NT2/D1 (cell line): ENCODE measurements at regions not wholly inside any gene's neighbourhood (a gene's known extent, or its start where the extent isn't known, plus 50 kb on each side); places are given as distances from the start of the nearest gene placed in this dataset.

Experiments
- DNase-seq: peaks from one replicate; pipeline ENCODE4 v3.0.0-alpha.2; 2011; ENCODE audit warnings: low read depth, low spot score
- H3K27me3 ChIP-seq: 2 replicates; pipeline ENCODE4 v1.6.0; 2011; ENCODE audit warnings: mild to moderate bottlenecking; ENCODE audit not compliant: insufficient read length, insufficient read depth
- H3K36me3 ChIP-seq: 2 replicates; pipeline ENCODE4 v1.6.1; 2011; ENCODE audit warnings: mild to moderate bottlenecking, low read length, mixed read lengths; ENCODE audit not compliant: insufficient read depth, insufficient read length
- H3K4me1 ChIP-seq: 2 replicates; pipeline ENCODE4 v1.5.1; 2011; ENCODE audit not compliant: insufficient read depth, insufficient read length
- H3K4me3 ChIP-seq: 2 replicates; pipeline ENCODE4 v1.5.1; 2011; ENCODE audit warnings: low read depth; ENCODE audit not compliant: insufficient read length
- H3K9ac ChIP-seq: 2 replicates; pipeline ENCODE4 v1.6.0; 2011; ENCODE audit warnings: low read depth; ENCODE audit not compliant: insufficient read length
- H3K9me3 ChIP-seq: 2 replicates; pipeline ENCODE4 v1.5.1; 2011; ENCODE audit warnings: mild to moderate bottlenecking, low read length; ENCODE audit not compliant: insufficient read depth
- SUZ12 ChIP-seq: IDR thresholded peaks from 2 replicates; pipeline ENCODE4 v1.6.1; 2011; ENCODE audit not compliant: insufficient read length, insufficient read depth; ENCODE audit errors: extremely low read depth
- YY1 ChIP-seq: IDR thresholded peaks from 2 replicates; pipeline ENCODE4 v1.6.1; 2011; ENCODE audit not compliant: insufficient read length, insufficient read depth
- ZNF274 ChIP-seq: IDR thresholded peaks from 2 replicates; pipeline ENCODE4 v1.6.1; 2011; ENCODE audit warnings: mild to moderate bottlenecking, low read depth, low read length

DNA sequence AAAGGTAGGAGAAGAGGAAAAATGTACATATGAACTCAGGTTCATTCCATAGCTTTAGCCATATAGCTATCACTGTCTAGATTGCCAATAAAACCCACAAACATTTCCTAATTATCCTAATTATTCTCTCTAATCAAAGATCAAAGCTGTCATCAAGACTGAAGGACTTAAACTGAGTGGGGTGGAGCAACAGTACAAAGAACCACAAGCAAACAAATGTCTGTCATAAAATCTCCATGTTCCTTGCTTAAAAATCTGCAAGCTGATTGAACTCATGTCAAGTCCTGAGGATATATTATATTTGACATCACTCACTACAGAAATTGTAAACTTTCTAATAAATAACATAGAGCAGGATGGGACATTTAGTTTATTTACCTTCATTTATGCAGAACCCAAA is 315.9 kb downstream of the SNX13 start:
- no peaks in the 10 kb centered on the region for H3K4me1 ChIP-seq
- no peak overlapping the region for H3K9ac ChIP-seq
- DNase-seq = no peak
- TF ChIP-seq YY1 (no peak), ZNF274 (no peak), SUZ12 (no peak)
- no peak overlapping the region for H3K4me3 ChIP-seq
- no peaks in the 10 kb centered on the region for H3K36me3 ChIP-seq
- no peaks in the 10 kb centered on the region for H3K27me3 ChIP-seq
- H3K9me3 ChIP-seq = no peaks in the 10 kb centered on the region

DNA sequence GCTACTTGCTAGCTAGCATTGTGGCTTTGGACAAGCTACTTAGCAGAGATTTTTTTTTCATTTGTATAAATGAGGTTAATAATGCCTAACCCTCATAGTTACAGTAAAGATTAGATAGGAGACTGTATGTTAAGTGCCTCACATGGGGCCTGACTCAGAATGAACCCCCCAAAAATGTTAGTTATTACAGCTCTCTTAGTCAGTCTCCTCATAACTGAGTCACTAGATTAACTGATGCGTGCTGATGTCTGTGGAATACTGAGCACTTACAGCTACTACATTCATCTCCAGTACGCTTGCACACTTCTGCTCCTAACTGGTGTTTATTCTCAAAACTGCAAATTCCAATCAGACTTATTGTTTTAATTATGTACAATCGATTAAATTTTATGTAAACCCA is 315.3 kb downstream of the SNX13 start:
- Histone ChIP-seq H3K36me3 (no peaks in the 10 kb centered on the region), H3K9ac (no peak overlapping the region), H3K4me1 (no peaks in the 10 kb centered on the region), H3K9me3 (no peaks in the 10 kb centered on the region), H3K4me3 (no peak overlapping the region), H3K27me3 (no peaks in the 10 kb centered on the region)
- no peak for TF ChIP-seq SUZ12
- TF ChIP-seq ZNF274 = no peak
- no peak for TF ChIP-seq YY1
- DNase-seq = no peak

DNA sequence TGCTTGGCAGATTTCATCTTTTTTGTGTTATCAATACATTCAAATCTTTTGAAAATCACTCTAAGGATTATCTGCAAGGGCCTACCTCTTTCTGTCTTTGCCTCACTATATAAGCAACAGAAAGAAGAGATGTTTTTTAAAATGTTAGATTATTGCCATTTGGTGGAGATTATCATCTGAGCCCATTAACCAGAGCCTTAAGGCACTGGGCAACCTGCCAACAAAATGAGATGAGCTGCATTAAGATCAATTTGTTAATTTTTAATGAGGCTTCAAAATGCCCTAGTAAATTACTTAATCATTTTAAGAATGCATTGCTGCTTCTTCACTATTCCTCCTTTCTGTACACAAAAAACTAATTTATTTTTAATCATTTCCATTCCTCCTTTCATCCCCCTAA is 314.1 kb downstream of the SNX13 start:
- Histone ChIP-seq H3K27me3 (no peaks in the 10 kb centered on the region), H3K36me3 (no peaks in the 10 kb centered on the region), H3K9ac (no peak overlapping the region), H3K9me3 (no peaks in the 10 kb centered on the region), H3K4me1 (no peaks in the 10 kb centered on the region), H3K4me3 (no peak overlapping the region)
- TF ChIP-seq SUZ12 (no peak), ZNF274 (no peak), YY1 (no peak)
- DNase-seq = no peak

DNA sequence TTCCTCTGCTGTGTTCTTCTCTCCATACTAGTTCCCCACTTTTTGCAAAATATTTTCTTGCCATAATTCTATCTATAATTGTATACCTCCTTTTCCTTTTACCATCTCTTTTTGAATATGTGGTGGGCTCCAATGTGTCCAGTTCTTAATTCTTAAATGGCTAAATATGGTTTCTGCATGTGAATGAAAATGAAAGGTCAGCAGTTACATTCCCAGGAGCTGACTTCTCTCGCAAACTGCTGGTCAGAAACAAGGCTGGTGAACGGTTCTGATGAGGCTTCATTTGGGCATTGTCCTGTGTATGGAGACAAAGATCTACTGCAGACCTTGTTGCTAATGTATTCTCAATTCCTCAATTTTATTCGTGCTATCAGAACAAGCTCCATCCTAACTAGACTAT is 309.2 kb downstream of the SNX13 start:
- Histone ChIP-seq H3K4me1 (no peaks in the 10 kb centered on the region), H3K27me3 (no peaks in the 10 kb centered on the region), H3K36me3 (no peaks in the 10 kb centered on the region), H3K4me3 (no peak overlapping the region), H3K9me3 (no peaks in the 10 kb centered on the region), H3K9ac (no peak overlapping the region)
- TF ChIP-seq YY1 = no peak
- no peak for TF ChIP-seq ZNF274
- no peak for TF ChIP-seq SUZ12
- DNase-seq = no peak

DNA sequence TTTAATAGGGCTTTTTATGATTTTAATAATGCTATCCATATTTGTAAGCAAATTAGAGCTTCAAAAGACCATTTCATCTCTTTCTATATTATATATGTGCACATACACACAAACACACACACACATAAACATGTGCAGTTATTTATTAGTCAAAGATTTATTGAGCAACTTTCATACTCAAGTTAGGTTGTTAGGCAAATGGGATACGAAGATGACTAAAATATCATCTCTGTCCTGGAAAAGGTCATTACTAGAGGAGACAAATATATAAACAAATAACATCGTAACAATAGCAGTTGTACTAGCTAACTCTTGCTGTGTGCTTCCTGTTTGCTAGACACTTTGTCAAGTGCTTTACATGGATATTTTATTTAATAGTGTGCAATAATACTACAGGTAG is 307.9 kb downstream of the SNX13 start:
- no peak overlapping the region for H3K4me3 ChIP-seq
- DNase-seq = no peak
- H3K27me3 ChIP-seq = no peaks in the 10 kb centered on the region
- H3K9me3 ChIP-seq = no peaks in the 10 kb centered on the region
- no peak overlapping the region for H3K9ac ChIP-seq
- no peaks in the 10 kb centered on the region for H3K4me1 ChIP-seq
- H3K36me3 ChIP-seq = no peaks in the 10 kb centered on the region
- no peak for TF ChIP-seq YY1

DNA sequence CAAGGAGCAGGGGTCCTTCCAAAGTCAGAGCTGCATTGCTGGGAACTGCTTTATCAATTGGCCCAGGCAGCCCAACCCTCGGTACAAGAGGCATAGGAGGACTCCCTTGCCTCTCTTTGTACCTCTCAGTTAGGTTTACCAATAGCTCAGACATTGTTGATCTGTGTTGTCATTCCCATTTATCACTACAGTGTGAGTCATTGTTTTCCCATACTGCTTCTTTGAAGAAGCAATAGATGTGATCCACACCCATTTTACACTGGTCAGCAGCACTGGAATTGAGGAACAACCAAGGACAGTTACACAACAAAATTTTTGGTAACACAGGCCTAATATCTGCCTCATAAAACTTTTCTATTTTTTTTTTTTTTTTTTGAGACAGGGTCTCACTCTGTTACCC is 307.2 kb downstream of the SNX13 start:
- Histone ChIP-seq H3K9ac (no peak overlapping the region), H3K4me1 (no peaks in the 10 kb centered on the region), H3K4me3 (no peak overlapping the region), H3K27me3 (no peaks in the 10 kb centered on the region), H3K36me3 (no peaks in the 10 kb centered on the region), H3K9me3 (no peaks in the 10 kb centered on the region)
- no peak for TF ChIP-seq ZNF274
- TF ChIP-seq SUZ12 = no peak
- no peak for TF ChIP-seq YY1
- DNase-seq = no peak

DNA sequence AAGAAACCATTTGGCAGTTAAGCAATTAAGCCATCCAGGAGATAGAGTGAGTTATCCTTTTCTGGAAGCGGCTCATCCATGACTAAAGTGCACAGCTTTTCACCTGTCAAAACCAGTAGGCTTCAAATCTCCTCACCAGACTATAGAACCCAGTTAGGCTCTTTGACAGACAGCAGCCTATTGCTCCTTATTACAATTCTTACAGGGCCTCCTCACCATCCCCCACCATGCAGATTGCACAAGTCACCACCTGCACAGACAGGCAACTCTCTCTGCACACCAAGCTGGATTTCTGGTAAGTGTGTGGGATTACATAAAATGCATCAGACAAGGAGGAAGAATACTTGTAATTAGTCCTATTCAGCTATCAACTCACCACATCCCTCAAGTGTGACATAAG is 301.6 kb downstream of the SNX13 start:
- Histone ChIP-seq H3K9me3 (peaks cover 7% of the 10 kb centered on the region; the same call in 1 of the 2 replicates), H3K36me3 (no peaks in the 10 kb centered on the region), H3K9ac (no peak overlapping the region), H3K4me1 (no peaks in the 10 kb centered on the region), H3K4me3 (no peak overlapping the region), H3K27me3 (no peaks in the 10 kb centered on the region)
- TF ChIP-seq ZNF274 = no peak
- TF ChIP-seq SUZ12 = no peak
- TF ChIP-seq YY1 = no peak
- DNase-seq = no peak

DNA sequence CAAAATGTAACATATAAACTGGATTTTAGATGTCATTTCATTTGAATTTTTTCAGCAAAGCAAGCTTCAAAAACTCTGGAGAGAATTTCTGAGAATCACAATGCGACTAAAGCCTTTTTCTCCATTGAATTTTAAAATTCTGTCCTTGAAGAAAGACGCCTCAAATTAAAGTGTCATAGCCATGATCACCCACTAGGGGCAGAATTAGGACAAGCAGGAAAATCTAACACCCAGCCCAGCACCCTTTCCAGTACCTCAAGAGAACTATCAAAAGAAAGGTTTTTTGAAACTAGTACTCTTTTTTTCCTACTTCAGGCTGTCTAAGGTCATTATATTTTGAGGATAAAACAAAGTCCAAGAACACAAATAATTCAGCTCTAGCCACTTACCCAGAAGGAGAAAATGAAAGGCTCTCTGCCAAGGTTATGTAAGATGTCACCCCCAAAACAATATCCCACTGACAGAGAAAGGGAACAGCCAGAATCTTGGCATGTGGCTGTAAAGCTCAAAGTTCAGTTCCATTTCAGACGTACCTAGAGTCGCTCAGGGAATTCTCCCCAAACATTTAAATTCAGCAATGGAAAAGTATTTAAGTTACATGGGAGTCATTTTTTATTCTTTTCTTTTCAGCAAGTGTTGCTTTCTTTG is 299.4 kb downstream of the SNX13 start:
- H3K4me1 ChIP-seq = no peaks in the 10 kb centered on the region
- TF ChIP-seq ZNF274 (no peak), SUZ12 (no peak), YY1 (no peak)
- peak; percentile 65 for DNase-seq
- peaks cover 11% of the 10 kb centered on the region; the same call in 1 of the 2 replicates for H3K9me3 ChIP-seq
- H3K27me3 ChIP-seq = no peaks in the 10 kb centered on the region
- H3K9ac ChIP-seq = no peak overlapping the region
- no peaks in the 10 kb centered on the region for H3K36me3 ChIP-seq
- no peak overlapping the region for H3K4me3 ChIP-seq
